B cell (primary cell): ENCODE measurements at regions not wholly inside any gene's neighbourhood (a gene's known extent, or its start where the extent isn't known, plus 50 kb on each side); places are given as distances from the start of the nearest gene placed in this dataset.

ENCODE experiments used
- ATAC-seq: fragments of 200-7000 bp; cut with Tn5 transposase; one replicate; pipeline ENCODE4 v1.10.0; 2021; ENCODE audit warnings: low read depth, mild to moderate bottlenecking, moderate number of reproducible peaks, moderate library complexity
- CTCF ChIA-PET: fragments of 350-600 bp; sonication (Branson Sonifier 250); formaldehyde crosslinking; loops from one replicate; lab custom pipeline; 2021; ENCODE audit warnings: antibody characterized with exemption, inconsistent platforms; lab: Charles Lee
- POLR2A ChIA-PET: fragments of 350-600 bp; sonication (Branson Sonifier 250); formaldehyde crosslinking; loops from one replicate; lab custom pipeline; 2021; ENCODE audit warnings: antibody characterized with exemption; lab: Charles Lee
- DNase-seq: peaks from one replicate; pipeline ENCODE4 v3.0.0; 2013
- H2AFZ ChIP-seq: 2 replicates; pipeline ENCODE4 v1.6.1; 2012; ENCODE audit warnings: mild to moderate bottlenecking, low read depth, low read length; ENCODE audit not compliant: insufficient read depth, poor library complexity, severe bottlenecking
- H3K27ac ChIP-seq, 2 donors: 1 replicate in 1 of 2; 2 replicates in 1 of 2; pipeline ENCODE4 v1.5.1; 2012 to 2013; ENCODE audit warnings: low read length in 2 of 2, mild to moderate bottlenecking in 2 of 2, moderate library complexity in 1 of 2
- H3K27me3 ChIP-seq, 4 experiments: fragments of 200-600 bp in 1 of 4; sonication (generic) in 1 of 4; replicated peaks in 1 of 4; 1 replicate in 2 of 4; 2 replicates in 2 of 4; pipeline versions ENCODE4 v1.6.1 to v1.7.0; 2013 to 2016; ENCODE audit warnings: low read length in 3 of 4, mild to moderate bottlenecking in 2 of 4, mixed read lengths in 1 of 4, moderate library complexity in 1 of 4; ENCODE audit not compliant: insufficient read depth in 4 of 4, control insufficient read depth in 3 of 4; ENCODE audit errors: control extremely low read depth in 1 of 4
- H3K36me3 ChIP-seq, 2 experiments: replicated peaks in 1 of 2; 1 replicate in 1 of 2; 2 replicates in 1 of 2; pipeline versions ENCODE4 v1.6.1 to v1.7.1; 2013; ENCODE audit warnings: low read length in 1 of 2; ENCODE audit not compliant: insufficient read depth in 2 of 2, control insufficient read depth in 1 of 2; ENCODE audit errors: control extremely low read depth in 1 of 2, extremely low read depth in 1 of 2
- H3K4me1 ChIP-seq, 2 donors: fragments of 200-600 bp in 1 of 2; sonication (generic) in 1 of 2; 1 replicate in 1 of 2; 2 replicates in 1 of 2; pipeline versions ENCODE4 v1.5.1 to v1.6.1; 2013 to 2017; ENCODE audit warnings: low read length in 2 of 2; ENCODE audit not compliant: control insufficient read depth in 2 of 2, insufficient read depth in 2 of 2
- H3K4me2 ChIP-seq: replicated peaks from 2 replicates; pipeline ENCODE3; 2012; ENCODE audit warnings: mild to moderate bottlenecking, low read depth, low read length; ENCODE audit not compliant: poor library complexity, severe bottlenecking
- H3K4me3 ChIP-seq, 5 experiments: fragments of 200-600 bp in 1 of 5; sonication (generic) in 1 of 5; 1 replicate in 3 of 5; 2 replicates in 2 of 5; pipeline versions ENCODE4 v1.5.1 to v1.7.0; 2011 to 2016; ENCODE audit warnings: low read length in 4 of 5, mild to moderate bottlenecking in 4 of 5, low read depth in 2 of 5, control low read depth in 1 of 5, moderate library complexity in 1 of 5; ENCODE audit not compliant: insufficient read depth in 1 of 5; ENCODE audit errors: control extremely low read depth in 1 of 5, extremely low read depth in 1 of 5
- H3K79me2 ChIP-seq: fragments of 200-600 bp; sonication (generic); one replicate; pipeline ENCODE4 v1.6.0; 2016; ENCODE audit warnings: low read length; ENCODE audit not compliant: control insufficient read depth, insufficient read depth
- H3K9ac ChIP-seq: fragments of 200-600 bp; sonication (generic); 2 replicates; pipeline ENCODE4 v1.6.1; 2017; ENCODE audit warnings: mild to moderate bottlenecking, low read length, moderate library complexity
- H3K9me3 ChIP-seq, 3 donors: one replicate each; pipeline versions ENCODE4 v1.6.1 to v1.7.1; 2013; ENCODE audit warnings: low read length in 2 of 3; ENCODE audit not compliant: control insufficient read depth in 2 of 3, insufficient read depth in 1 of 3; ENCODE audit errors: control extremely low read depth in 1 of 3
- H4K20me1 ChIP-seq: 2 replicates; pipeline ENCODE4 v1.6.0; 2012; ENCODE audit warnings: mild to moderate bottlenecking, low read length; ENCODE audit not compliant: insufficient read depth, control insufficient read depth, poor library complexity, severe bottlenecking
- H3K27ac Mint-ChIP-seq: one replicate; pipeline ENCODE4 v1.8.0; 2021; ENCODE audit warnings: mixed read lengths
- H3K27me3 Mint-ChIP-seq: one replicate; pipeline ENCODE4 v1.8.0; 2021; ENCODE audit warnings: mixed read lengths
- H3K4me1 Mint-ChIP-seq: one replicate; pipeline ENCODE4 v1.8.0; 2021; ENCODE audit warnings: mixed read lengths
- H3K4me3 Mint-ChIP-seq: one replicate; pipeline ENCODE4 v1.8.0; 2021; ENCODE audit warnings: mixed read lengths
- H3K9me3 Mint-ChIP-seq: one replicate; pipeline ENCODE4 v1.8.0; 2022; ENCODE audit warnings: mixed read lengths; ENCODE audit not compliant: insufficient read depth
- CTCF ChIP-seq: fragments of 200-600 bp; IDR thresholded peaks from one replicate; pipeline ENCODE4 v1.8.0; 2022; ENCODE audit warnings: antibody characterized with exemption, mild to moderate bottlenecking
- EZH2 ChIP-seq: IDR thresholded peaks from 2 replicates; pipeline ENCODE4 v1.6.1; 2012; ENCODE audit warnings: borderline replicate concordance, low read depth, mild to moderate bottlenecking, moderate library complexity, low read length; ENCODE audit not compliant: insufficient read depth, poor library complexity, severe bottlenecking
- WGBS: methylation state at CpG from one replicate; pipeline ENCODE4 v1.1.5; 2013; ENCODE audit warnings: missing lambda C conversion rate; ENCODE audit not compliant: insufficient coverage; 5-methylcytosine and 5-hydroxymethylcytosine counted together
- intact Hi-C: fragments of 100-400 bp; cut with micrococcal nuclease; formaldehyde crosslinking; loops from one replicate; pipeline ENCODE4 v1.10.0; 2022

GRCh38 chr5:135190416-135191083, 156.5 kb upstream of the PITX1 start:
- peak overlapping the region; percentile 55 for H3K9ac ChIP-seq
- peak; percentile 15 for DNase-seq
- H3K79me2 ChIP-seq = no peaks in the 10 kb centered on the region
- 57% methylated on average over 13 of the region's 22 CpGs for WGBS
- intact Hi-C loops = loop anchor here (1.0 to 2.0 kb wide), 2 partner anchors 137 to 172 kb away; no protein-coding TSS in a partner anchor
- H2AFZ ChIP-seq = peak overlapping the region; percentile 79
- H3K4me1 ChIP-seq = peaks cover 10 to 12% of the 10 kb centered on the region in 2 donors
- Mint-ChIP-seq H3K9me3 (no peaks in the 10 kb centered on the region), H3K4me3 (peak overlapping the region; percentile 86), H3K27me3 (peaks cover 68% of the 10 kb centered on the region), H3K27ac (no peak overlapping the region), H3K4me1 (peaks cover 5% of the 10 kb centered on the region)
- H3K27me3 ChIP-seq = peaks cover 0 to 39% (median 18%) of the 10 kb centered on the region in 4 experiments
- no peaks in the 10 kb centered on the region for H4K20me1 ChIP-seq
- H3K9me3 ChIP-seq = peaks cover 0 to 3% (median 0%) of the 10 kb centered on the region in 3 donors
- ChIA-PET POLR2A (no interaction called here), CTCF (interaction anchor here (0.8 to 6.0 kb wide), 11 partner anchors 11 to 286 kb away, joined by 3 to 44 read pairs (median 5); partner anchors contain the start of gene PCBD2)
- peak overlapping the region in 3 of 5 experiments; percentile 32 to 45 (median 43) for H3K4me3 ChIP-seq
- no peak for ATAC-seq
- no peak overlapping the region for H3K27ac ChIP-seq
- no peaks in the 10 kb centered on the region for H3K36me3 ChIP-seq
- TF ChIP-seq CTCF = no peak
- no peak for TF ChIP-seq EZH2
- H3K4me2 ChIP-seq = peak overlapping the region; percentile 91

- Mint-ChIP-seq H3K4me1 (peaks cover 5% of the 10 kb centered on the region), H3K27me3 (peaks cover 66% of the 10 kb centered on the region), H3K9me3 (no peaks in the 10 kb centered on the region), H3K4me3 (no peak overlapping the region), H3K27ac (no peak overlapping the region)
- CTCF ChIA-PET = interaction anchor here (2.8 kb wide), 1 partner anchor 272 kb away, joined by 14 read pairs; no protein-coding TSS in a partner anchor
- 95% methylated on average over 10 of the region's 13 CpGs for WGBS
- Histone ChIP-seq H3K4me3 (no peak overlapping the region), H4K20me1 (no peaks in the 10 kb centered on the region), H3K9ac (no peak overlapping the region), H3K36me3 (no peaks in the 10 kb centered on the region), H3K4me1 (peaks cover 10 to 12% of the 10 kb centered on the region in 2 donors), H3K27ac (no peak overlapping the region), H3K79me2 (no peaks in the 10 kb centered on the region), H3K27me3 (peaks cover 0 to 34% (median 18%) of the 10 kb centered on the region in 4 experiments), H3K9me3 (peaks cover 0 to 3% (median 0%) of the 10 kb centered on the region in 3 donors), H2AFZ (no peak overlapping the region), H3K4me2 (no peak overlapping the region)
- no peak for DNase-seq
- intact Hi-C loops = no loop called here
- TF ChIP-seq CTCF (no peak), EZH2 (no peak)
- no peak for ATAC-seq
- POLR2A ChIA-PET = no interaction called here
Observed at GRCh38 chr5:135189024-135189423, 155.0 kb upstream of the PITX1 start.
